ENCODE measurements at regions not wholly inside any gene's neighbourhood (a gene's known extent, or its start where the extent isn't known, plus 50 kb on each side); places are given as distances from the start of the nearest gene placed in this dataset.

DNA sequence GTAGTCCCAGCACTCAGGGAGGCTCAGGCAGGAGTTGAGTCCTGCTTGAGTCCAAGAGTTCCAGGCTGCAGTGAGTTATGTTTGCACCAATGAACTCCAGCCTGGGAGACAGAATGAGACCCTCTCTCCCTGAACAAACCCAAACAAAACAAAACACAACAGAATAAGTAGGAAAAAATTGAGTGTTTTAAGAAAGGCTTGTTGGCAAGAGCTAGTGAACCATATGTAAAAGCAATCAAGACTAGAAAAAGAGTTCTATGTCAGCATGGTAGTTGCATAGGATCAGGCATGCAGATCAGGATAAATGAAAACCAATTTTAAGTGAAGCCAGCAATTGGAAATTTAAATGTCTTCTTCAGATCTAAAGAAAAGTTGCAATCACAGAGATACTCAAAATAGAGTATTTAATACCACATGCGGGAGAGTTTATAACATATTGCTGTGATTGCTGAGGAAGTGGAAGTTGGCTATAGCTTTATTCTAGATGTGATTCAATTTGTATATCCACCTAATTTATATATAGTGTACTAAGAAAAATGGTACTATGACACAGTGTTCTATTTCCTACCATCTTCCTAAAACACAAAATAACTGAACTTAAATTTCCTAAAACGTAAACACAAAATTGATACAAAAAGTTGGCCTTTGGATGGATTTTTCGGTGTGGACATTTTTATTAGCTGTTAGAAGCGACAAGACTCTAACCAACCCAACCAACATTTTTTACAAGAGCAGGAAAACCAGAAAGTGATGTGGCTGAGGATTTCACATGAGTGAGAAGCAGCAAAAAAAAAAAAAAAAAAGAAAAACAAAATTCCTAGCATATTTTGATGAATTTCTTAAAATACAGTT is 101.9 kb upstream of the ROBO1 start:
- Histone ChIP-seq H3K27me3 (no peaks in the 10 kb centered on the region), H3K4me1 (ENCODE audit: insufficient read depth) (no peaks in the 10 kb centered on the region), H3K9me3 (no peaks in the 10 kb centered on the region), H3K27ac (no peak overlapping the region), H3K4me3 (no peak overlapping the region), H3K36me3 (no peaks in the 10 kb centered on the region)
- DNase-seq: no peak
- intact Hi-C loops (cut with DNase I): no loop called here
- TF ChIP-seq EP300 (IDR thresholded peaks at IDR 0.05): no peak
- no peak for TF ChIP-seq CTCF (IDR thresholded peaks at IDR 0.05)
- TF ChIP-seq POLR2A (IDR thresholded peaks at IDR 0.05): no peak
- WGBS, 3 donors: 85 to 88% (median 87%) methylated on average over 4 of the region's 4 CpGs

DNA sequence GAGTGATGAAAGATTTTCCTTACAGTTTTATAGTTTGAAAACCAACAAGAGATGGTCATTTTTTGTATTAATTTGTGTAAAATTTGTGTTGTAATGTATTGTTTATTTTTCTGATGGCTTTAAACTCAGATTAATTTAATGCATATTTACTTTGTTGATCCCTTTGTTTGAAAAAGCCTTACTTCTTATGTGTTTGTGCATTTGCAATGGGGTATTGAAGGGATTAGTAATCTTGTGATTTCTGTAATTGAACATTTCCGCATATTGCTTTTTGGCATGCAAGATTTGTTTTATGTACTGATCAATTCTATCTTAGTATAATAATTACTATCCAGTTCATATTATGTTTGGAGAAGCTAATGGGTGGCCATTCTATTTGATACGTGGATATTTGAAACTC is 98.4 kb upstream of the ROBO1 start:
- DNase-seq: no peak
- Histone ChIP-seq H3K4me3 (no peak overlapping the region), H3K36me3 (no peaks in the 10 kb centered on the region), H3K4me1 (ENCODE audit: insufficient read depth) (no peaks in the 10 kb centered on the region), H3K27me3 (no peaks in the 10 kb centered on the region), H3K9me3 (no peaks in the 10 kb centered on the region), H3K27ac (no peak overlapping the region)
- intact Hi-C loops (cut with DNase I): no loop called here
- WGBS, 3 donors: 91 to 95% (median 94%) methylated on average over 2 of the region's 2 CpGs
- TF ChIP-seq CTCF (IDR thresholded peaks at IDR 0.05): no peak
- no peak for TF ChIP-seq EP300 (IDR thresholded peaks at IDR 0.05)
- no peak for TF ChIP-seq POLR2A (IDR thresholded peaks at IDR 0.05)

DNA sequence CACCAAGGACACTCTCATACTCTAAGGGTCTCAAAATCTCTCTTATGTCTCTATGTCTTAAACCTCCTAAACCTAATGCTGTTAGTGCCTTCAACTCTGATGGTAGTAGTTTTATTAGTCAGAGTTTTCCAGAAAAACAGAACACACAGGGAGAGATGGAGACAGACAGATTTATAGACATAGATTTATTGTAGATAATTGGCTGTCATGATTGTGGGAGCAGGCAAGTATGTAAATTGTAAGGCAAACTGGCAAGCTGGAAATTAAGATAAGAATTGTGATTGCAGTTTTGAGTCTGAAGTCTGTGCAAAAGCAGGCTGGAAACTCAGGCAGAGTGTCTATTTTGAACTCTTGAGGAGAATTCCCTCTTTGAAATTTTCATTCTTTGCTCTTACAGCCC is 96.3 kb upstream of the ROBO1 start:
- H3K27me3 ChIP-seq: no peaks in the 10 kb centered on the region
- intact Hi-C loops (cut with DNase I): no loop called here

DNA sequence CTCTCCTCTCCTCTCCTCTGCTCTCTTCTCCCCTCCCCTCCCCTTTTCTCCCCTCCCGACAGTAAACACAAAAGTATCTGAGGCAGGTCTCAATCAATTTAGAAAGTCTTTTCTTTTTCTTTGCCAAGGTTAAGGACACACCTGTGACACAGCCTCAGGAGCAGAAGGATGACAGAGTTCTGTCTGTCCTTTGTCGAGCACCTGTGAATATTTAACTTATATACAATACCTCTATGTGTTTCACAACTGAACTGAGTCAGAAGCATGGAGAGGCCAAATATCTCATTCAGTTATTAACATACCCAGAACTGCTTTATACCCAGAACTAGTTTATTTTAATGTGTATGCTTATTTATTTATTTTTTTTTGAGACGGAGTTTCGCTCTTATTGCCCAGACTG is 81.1 kb upstream of the ROBO1 start:
- no peak overlapping the region for H3K4me3 ChIP-seq
- no peak overlapping the region for H3K27ac ChIP-seq
- H3K36me3 ChIP-seq: no peaks in the 10 kb centered on the region
- H3K9me3 ChIP-seq: no peaks in the 10 kb centered on the region
- TF ChIP-seq POLR2A (IDR thresholded peaks at IDR 0.05) (no peak), CTCF (IDR thresholded peaks at IDR 0.05) (no peak), EP300 (IDR thresholded peaks at IDR 0.05) (no peak)
- WGBS, 3 donors: 90 to 98% (median 91%) methylated on average over 4 of the region's 4 CpGs
- H3K4me1 ChIP-seq (ENCODE audit: insufficient read depth): peaks cover 3% of the 10 kb centered on the region
- DNase-seq: no peak
- H3K27me3 ChIP-seq: no peaks in the 10 kb centered on the region
- intact Hi-C loops (cut with DNase I): no loop called here

More for the DNA sequence above, 96.3 kb upstream of the ROBO1 start:
- H3K4me3 ChIP-seq: no peak overlapping the region
- H3K36me3 ChIP-seq: no peaks in the 10 kb centered on the region
- no peaks in the 10 kb centered on the region for H3K4me1 ChIP-seq (ENCODE audit: insufficient read depth)
- H3K9me3 ChIP-seq: no peaks in the 10 kb centered on the region
- no peak for DNase-seq
- no peak overlapping the region for H3K27ac ChIP-seq
- TF ChIP-seq POLR2A (IDR thresholded peaks at IDR 0.05): no peak
- TF ChIP-seq CTCF (IDR thresholded peaks at IDR 0.05): no peak
- TF ChIP-seq EP300 (IDR thresholded peaks at IDR 0.05): no peak

Measured in ovary (tissue), 7 donors.